ENCODE measurements at regions not wholly inside any gene's neighbourhood (a gene's known extent, or its start where the extent isn't known, plus 50 kb on each side); places are given as distances from the start of the nearest gene placed in this dataset.

GRCh38 chr2:105521616-105522015 lies 122.8 kb upstream of the FHL2 start:
- Mint-ChIP-seq H3K4me3 (no peak overlapping the region), H3K27ac (no peak overlapping the region), H3K9me3 (no peaks in the 10 kb centered on the region), H3K36me3 (ENCODE audit: low read depth) (no peaks in the 10 kb centered on the region), H3K4me1 (no peaks in the 10 kb centered on the region), H3K27me3 (peaks cover 4% of the 10 kb centered on the region)
- ChIA-PET CTCF (interaction anchor here (1.1 to 1.6 kb wide), 2 partner anchors 152 to 157 kb away, joined by 3 to 5 read pairs; no protein-coding TSS in a partner anchor), POLR2A (no interaction called here)
- ATAC-seq (ENCODE audit: low read depth) (no peak), DNase-seq (no peak)
- intact Hi-C loops (cut with micrococcal nuclease), result loop anchor here (1.0 kb wide), 1 partner anchor 151 kb away; no protein-coding TSS in a partner anchor
- no peak for TF ChIP-seq CTCF (IDR thresholded peaks at IDR 0.05)

GRCh38 chr2:105521176-105521575 lies 122.3 kb upstream of the FHL2 start:
- POLR2A ChIA-PET, result no interaction called here
- Mint-ChIP-seq H3K27ac (no peak overlapping the region), H3K9me3 (no peaks in the 10 kb centered on the region), H3K36me3 (ENCODE audit: low read depth) (no peaks in the 10 kb centered on the region), H3K27me3 (peaks cover 4% of the 10 kb centered on the region), H3K4me1 (no peaks in the 10 kb centered on the region), H3K4me3 (no peak overlapping the region)
- CTCF ChIA-PET, result interaction anchor here (0.8 to 1.6 kb wide), 3 partner anchors 150 to 157 kb away, joined by 3 to 5 read pairs (median 4); no protein-coding TSS in a partner anchor
- TF ChIP-seq CTCF (IDR thresholded peaks at IDR 0.05), result no peak
- DNase-seq (no peak), ATAC-seq (ENCODE audit: low read depth) (no peak)
- intact Hi-C loops (cut with micrococcal nuclease), result loop anchor here (1.0 kb wide), 1 partner anchor 151 kb away; no protein-coding TSS in a partner anchor

GRCh38 chr2:105519516-105519915 lies 120.7 kb upstream of the FHL2 start:
- intact Hi-C loops (cut with micrococcal nuclease), result no loop called here
- POLR2A ChIA-PET, result no interaction called here
- ATAC-seq (ENCODE audit: low read depth), result no peak

GRCh38 chr2:105518897-105519296 lies 120.0 kb upstream of the FHL2 start:
- intact Hi-C loops (cut with micrococcal nuclease), result no loop called here
- no peak for TF ChIP-seq CTCF (IDR thresholded peaks at IDR 0.05)
- POLR2A ChIA-PET, result no interaction called here
- H3K9me3 Mint-ChIP-seq, result no peaks in the 10 kb centered on the region
- no peak overlapping the region for H3K4me3 Mint-ChIP-seq
- ATAC-seq (ENCODE audit: low read depth), result no peak
- CTCF ChIA-PET, result no interaction called here
- peaks cover 4% of the 10 kb centered on the region for H3K27me3 Mint-ChIP-seq
- DNase-seq, result no peak
- H3K27ac Mint-ChIP-seq, result no peak overlapping the region
- no peaks in the 10 kb centered on the region for H3K36me3 Mint-ChIP-seq (ENCODE audit: low read depth)
- H3K4me1 Mint-ChIP-seq, result no peaks in the 10 kb centered on the region

More at GRCh38 chr2:105519516-105519915, 120.7 kb upstream of the FHL2 start:
- no peaks in the 10 kb centered on the region for H3K4me1 Mint-ChIP-seq
- H3K27me3 Mint-ChIP-seq, result peaks cover 4% of the 10 kb centered on the region
- no peaks in the 10 kb centered on the region for H3K36me3 Mint-ChIP-seq (ENCODE audit: low read depth)
- no peak for TF ChIP-seq CTCF (IDR thresholded peaks at IDR 0.05)
- DNase-seq, result no peak
- CTCF ChIA-PET, result no interaction called here
- no peaks in the 10 kb centered on the region for H3K9me3 Mint-ChIP-seq
- no peak overlapping the region for H3K27ac Mint-ChIP-seq
- no peak overlapping the region for H3K4me3 Mint-ChIP-seq

- ATAC-seq (ENCODE audit: low read depth), result no peak
- Mint-ChIP-seq H3K4me3 (no peak overlapping the region), H3K9me3 (no peaks in the 10 kb centered on the region), H3K4me1 (no peaks in the 10 kb centered on the region), H3K36me3 (ENCODE audit: low read depth) (no peaks in the 10 kb centered on the region), H3K27me3 (peaks cover 4% of the 10 kb centered on the region), H3K27ac (no peak overlapping the region)
- TF ChIP-seq CTCF (IDR thresholded peaks at IDR 0.05), result no peak
- CTCF ChIA-PET, result no interaction called here
- POLR2A ChIA-PET, result no interaction called here
- intact Hi-C loops (cut with micrococcal nuclease), result no loop called here
- DNase-seq, result no peak
Measured at GRCh38 chr2:105517814-105518705, 119.2 kb upstream of the FHL2 start.

Measured in activated B cell treated with CpG ODN at 0.5 μM for 24 hours (primary cell).